ENCODE measurements at regions not wholly inside any gene's neighbourhood (a gene's known extent, or its start where the extent isn't known, plus 50 kb on each side); places are given as distances from the start of the nearest gene placed in this dataset.

- TF ChIP-seq POLR2A (IDR thresholded peaks at IDR 0.05; ENCODE audit: low read depth) (no peak), CTCF (IDR thresholded peaks at IDR 0.05) (no peak), POLR2AphosphoS5 (IDR thresholded peaks at IDR 0.05) (no peak)
Measured at GRCh38 chr3:74127256-74127655, 487.2 kb downstream of the CNTN3 start.
